GM19468 (cell line): ENCODE measurements at regions not wholly inside any gene's neighbourhood (a gene's known extent, or its start where the extent isn't known, plus 50 kb on each side); places are given as distances from the start of the nearest gene placed in this dataset.

Experiments used
- ATAC-seq: cut with Tn5 transposase; IDR thresholded peaks from one replicate; pipeline ENCODE4 v1.9.1; 2021; ENCODE audit warnings: mild to moderate bottlenecking, moderate library complexity, moderate number of reproducible peaks; ENCODE audit not compliant: unreplicated experiment; ENCODE audit errors: extremely low read depth

- ATAC-seq, result no peak
Observed at GRCh38 chr18:55095584-55095983, 136.3 kb upstream of the CCDC68 start.

GRCh38 chr18:55093808-55094207, 134.5 kb upstream of the CCDC68 start:
- no peak for ATAC-seq

GRCh38 chr18:55093295-55093694, 134.0 kb upstream of the CCDC68 start:
- no peak for ATAC-seq

GRCh38 chr18:55092166-55092565, 132.9 kb upstream of the CCDC68 start:
- no peak for ATAC-seq

GRCh38 chr18:55090564-55091188, 131.4 kb upstream of the CCDC68 start:
- no peak for ATAC-seq

- no peak for ATAC-seq
Observed at GRCh38 chr18:55089610-55090009, 130.3 kb upstream of the CCDC68 start.

- no peak for ATAC-seq
Observed at GRCh38 chr18:55088561-55088960, 129.3 kb upstream of the CCDC68 start.

- no peak for ATAC-seq
Observed at GRCh38 chr18:55088000-55088401, 128.7 kb upstream of the CCDC68 start.

GRCh38 chr18:55086906-55087305, 127.6 kb upstream of the CCDC68 start:
- no peak for ATAC-seq

- ATAC-seq, result no peak
Observed at GRCh38 chr18:55085557-55086285, 126.5 kb upstream of the CCDC68 start.

GRCh38 chr18:55084550-55084949, 125.3 kb upstream of the CCDC68 start:
- no peak for ATAC-seq

GRCh38 chr18:55083461-55083860, 124.2 kb upstream of the CCDC68 start:
- no peak for ATAC-seq

- ATAC-seq, result no peak
Observed at GRCh38 chr18:55079481-55080355, 120.5 kb upstream of the CCDC68 start.

GRCh38 chr18:55079067-55079466, 119.8 kb upstream of the CCDC68 start:
- no peak for ATAC-seq

GRCh38 chr18:55078303-55078932, 119.2 kb upstream of the CCDC68 start:
- ATAC-seq, result no peak

- ATAC-seq, result no peak
Observed at GRCh38 chr18:55076643-55077218, 117.5 kb upstream of the CCDC68 start.

- ATAC-seq, result no peak
Observed at GRCh38 chr18:55073834-55074233, 114.6 kb upstream of the CCDC68 start.

GRCh38 chr18:55073116-55073515, 113.9 kb upstream of the CCDC68 start:
- no peak for ATAC-seq

- no peak for ATAC-seq
Observed at GRCh38 chr18:55072698-55073097, 113.4 kb upstream of the CCDC68 start.

- no peak for ATAC-seq
Observed at GRCh38 chr18:55072181-55072580, 112.9 kb upstream of the CCDC68 start.
